Dendritic cell treated with granulocyte-macrophage colony-stimulating factor and Interleukin-4, amounts not matched to agents 40 ng/mL and 50 ng/mL, for 4 days (primary cell): ENCODE measurements at regions not wholly inside any gene's neighbourhood (a gene's known extent, or its start where the extent isn't known, plus 50 kb on each side); places are given as distances from the start of the nearest gene placed in this dataset.
"Not testable (repeated sequence)": the region's sequence is repeated elsewhere in the genome, so short reads cannot be mapped to it uniquely, and the experiment has no call there.

Source experiments
- H3K27ac Mint-ChIP-seq: one replicate; pipeline ENCODE4 v1.8.0; 2022; ENCODE audit warnings: mild to moderate bottlenecking, mixed read lengths
- H3K27me3 Mint-ChIP-seq: one replicate; pipeline ENCODE4 v1.8.0; 2022; ENCODE audit warnings: mild to moderate bottlenecking, mixed read lengths
- H3K36me3 Mint-ChIP-seq: one replicate; pipeline ENCODE4 v1.8.0; 2022; ENCODE audit warnings: low read depth, mixed read lengths
- H3K4me1 Mint-ChIP-seq: one replicate; pipeline ENCODE4 v1.8.0; 2022; ENCODE audit warnings: low read depth, mixed read lengths
- H3K4me3 Mint-ChIP-seq: one replicate; pipeline ENCODE4 v1.8.0; 2022; ENCODE audit warnings: mild to moderate bottlenecking, moderate library complexity, mixed read lengths
- H3K9me3 Mint-ChIP-seq: one replicate; pipeline ENCODE4 v1.8.0; 2022; ENCODE audit warnings: mixed read lengths
- intact Hi-C: fragments of 100-400 bp; cut with micrococcal nuclease; formaldehyde crosslinking; loops from one replicate; pipeline ENCODE4 v1.15.0; 2022

GRCh38 chr5:44679214-44679613, 129.5 kb upstream of the MRPS30 start:
- peaks cover 46% of the 10 kb centered on the region for H3K9me3 Mint-ChIP-seq
- H3K27ac Mint-ChIP-seq: no peak overlapping the region

GRCh38 chr5:44675296-44675695, 133.5 kb upstream of the MRPS30 start:
- Mint-ChIP-seq H3K4me3 (no peak overlapping the region), H3K4me1 (no peaks in the 10 kb centered on the region), H3K27me3 (no peaks in the 10 kb centered on the region), H3K27ac (no peak overlapping the region), H3K9me3 (peaks cover 54% of the 10 kb centered on the region), H3K36me3 (no peaks in the 10 kb centered on the region)
- intact Hi-C loops: no loop called here

More at GRCh38 chr5:44679214-44679613, 129.5 kb upstream of the MRPS30 start:
- no peaks in the 10 kb centered on the region for H3K4me1 Mint-ChIP-seq
- intact Hi-C loops: no loop called here
- H3K27me3 Mint-ChIP-seq: no peaks in the 10 kb centered on the region
- no peak overlapping the region for H3K4me3 Mint-ChIP-seq
- no peaks in the 10 kb centered on the region for H3K36me3 Mint-ChIP-seq

- Mint-ChIP-seq H3K36me3 (no peaks in the 10 kb centered on the region), H3K27ac (no peak overlapping the region), H3K27me3 (no peaks in the 10 kb centered on the region), H3K9me3 (peaks cover 54% of the 10 kb centered on the region), H3K4me1 (no peaks in the 10 kb centered on the region), H3K4me3 (no peak overlapping the region)
- intact Hi-C loops: no loop called here
These were observed 134.3 kb upstream of the MRPS30 start for GRCh38 chr5:44674461-44674860.

GRCh38 chr5:44668471-44668870, 140.3 kb upstream of the MRPS30 start:
- peaks cover 64% of the 10 kb centered on the region for H3K9me3 Mint-ChIP-seq
- H3K4me3 Mint-ChIP-seq, H3K27me3 Mint-ChIP-seq, H3K36me3 Mint-ChIP-seq, H3K27ac Mint-ChIP-seq, intact Hi-C loops, H3K4me1 Mint-ChIP-seq: not testable (repeated sequence)

- Mint-ChIP-seq H3K36me3 (no peaks in the 10 kb centered on the region), H3K27me3 (no peaks in the 10 kb centered on the region), H3K27ac (no peak overlapping the region), H3K9me3 (peaks cover 68% of the 10 kb centered on the region), H3K4me1 (no peaks in the 10 kb centered on the region), H3K4me3 (no peak overlapping the region)
- intact Hi-C loops: no loop called here
These were observed 143.5 kb upstream of the MRPS30 start for GRCh38 chr5:44665101-44665701.

GRCh38 chr5:44664711-44665100, 144.0 kb upstream of the MRPS30 start:
- Mint-ChIP-seq H3K4me3 (no peak overlapping the region), H3K27me3 (no peaks in the 10 kb centered on the region), H3K4me1 (no peaks in the 10 kb centered on the region), H3K9me3 (peaks cover 63% of the 10 kb centered on the region), H3K36me3 (no peaks in the 10 kb centered on the region), H3K27ac (no peak overlapping the region)
- intact Hi-C loops: no loop called here

- no peaks in the 10 kb centered on the region for H3K4me1 Mint-ChIP-seq
- peaks cover 58% of the 10 kb centered on the region for H3K9me3 Mint-ChIP-seq
- no peak overlapping the region for H3K4me3 Mint-ChIP-seq
- no peak overlapping the region for H3K27ac Mint-ChIP-seq
- no peaks in the 10 kb centered on the region for H3K27me3 Mint-ChIP-seq
- intact Hi-C loops: no loop called here
- H3K36me3 Mint-ChIP-seq: no peaks in the 10 kb centered on the region
These were observed 144.6 kb upstream of the MRPS30 start for GRCh38 chr5:44663991-44664710.

GRCh38 chr5:44661851-44662250, 146.9 kb upstream of the MRPS30 start:
- Mint-ChIP-seq H3K4me3 (no peak overlapping the region), H3K4me1 (no peaks in the 10 kb centered on the region), H3K27ac (no peak overlapping the region), H3K36me3 (no peaks in the 10 kb centered on the region), H3K9me3 (peaks cover 60% of the 10 kb centered on the region), H3K27me3 (no peaks in the 10 kb centered on the region)
- intact Hi-C loops: no loop called here

GRCh38 chr5:44660251-44660650, 148.5 kb upstream of the MRPS30 start:
- Mint-ChIP-seq H3K27ac (no peak overlapping the region), H3K27me3 (no peaks in the 10 kb centered on the region), H3K36me3 (no peaks in the 10 kb centered on the region), H3K9me3 (peaks cover 61% of the 10 kb centered on the region), H3K4me1 (no peaks in the 10 kb centered on the region), H3K4me3 (no peak overlapping the region)
- intact Hi-C loops: no loop called here

GRCh38 chr5:44659334-44659733, 149.4 kb upstream of the MRPS30 start:
- intact Hi-C loops: no loop called here
- Mint-ChIP-seq H3K4me3 (no peak overlapping the region), H3K27ac (no peak overlapping the region), H3K4me1 (no peaks in the 10 kb centered on the region), H3K27me3 (no peaks in the 10 kb centered on the region), H3K9me3 (peaks cover 69% of the 10 kb centered on the region), H3K36me3 (no peaks in the 10 kb centered on the region)

- Mint-ChIP-seq H3K4me1 (no peaks in the 10 kb centered on the region), H3K36me3 (no peaks in the 10 kb centered on the region), H3K9me3 (peaks cover 44% of the 10 kb centered on the region), H3K27me3 (no peaks in the 10 kb centered on the region), H3K4me3 (no peak overlapping the region), H3K27ac (no peak overlapping the region)
- intact Hi-C loops: no loop called here
These were observed 156.1 kb upstream of the MRPS30 start for GRCh38 chr5:44652674-44653073.

- intact Hi-C loops: no loop called here
These were observed 162.7 kb upstream of the MRPS30 start for GRCh38 chr5:44646016-44646415.

GRCh38 chr5:44645502-44645901, 163.2 kb upstream of the MRPS30 start:
- Mint-ChIP-seq H3K4me1 (no peaks in the 10 kb centered on the region), H3K36me3 (no peaks in the 10 kb centered on the region), H3K27me3 (no peaks in the 10 kb centered on the region), H3K4me3 (no peak overlapping the region), H3K9me3 (peaks cover 8% of the 10 kb centered on the region), H3K27ac (no peak overlapping the region)
- intact Hi-C loops: no loop called here

More at GRCh38 chr5:44646016-44646415, 162.7 kb upstream of the MRPS30 start:
- H3K9me3 Mint-ChIP-seq: peaks cover 3% of the 10 kb centered on the region
- no peaks in the 10 kb centered on the region for H3K36me3 Mint-ChIP-seq
- H3K27ac Mint-ChIP-seq: no peak overlapping the region
- no peaks in the 10 kb centered on the region for H3K27me3 Mint-ChIP-seq
- H3K4me3 Mint-ChIP-seq: no peak overlapping the region
- no peaks in the 10 kb centered on the region for H3K4me1 Mint-ChIP-seq

GRCh38 chr5:44644628-44645027, 164.1 kb upstream of the MRPS30 start:
- intact Hi-C loops: no loop called here
- Mint-ChIP-seq H3K4me1 (no peaks in the 10 kb centered on the region), H3K36me3 (no peaks in the 10 kb centered on the region), H3K9me3 (peaks cover 9% of the 10 kb centered on the region), H3K27me3 (no peaks in the 10 kb centered on the region), H3K27ac (no peak overlapping the region), H3K4me3 (no peak overlapping the region)

- H3K36me3 Mint-ChIP-seq: no peaks in the 10 kb centered on the region
- intact Hi-C loops: no loop called here
- no peaks in the 10 kb centered on the region for H3K27me3 Mint-ChIP-seq
- peaks cover 9% of the 10 kb centered on the region for H3K9me3 Mint-ChIP-seq
- no peak overlapping the region for H3K4me3 Mint-ChIP-seq
- H3K27ac Mint-ChIP-seq: no peak overlapping the region
- no peaks in the 10 kb centered on the region for H3K4me1 Mint-ChIP-seq
These were observed 166.9 kb upstream of the MRPS30 start for GRCh38 chr5:44641820-44642219.
